ENCODE measurements at regions not wholly inside any gene's neighbourhood (a gene's known extent, or its start where the extent isn't known, plus 50 kb on each side); places are given as distances from the start of the nearest gene placed in this dataset.

DNA sequence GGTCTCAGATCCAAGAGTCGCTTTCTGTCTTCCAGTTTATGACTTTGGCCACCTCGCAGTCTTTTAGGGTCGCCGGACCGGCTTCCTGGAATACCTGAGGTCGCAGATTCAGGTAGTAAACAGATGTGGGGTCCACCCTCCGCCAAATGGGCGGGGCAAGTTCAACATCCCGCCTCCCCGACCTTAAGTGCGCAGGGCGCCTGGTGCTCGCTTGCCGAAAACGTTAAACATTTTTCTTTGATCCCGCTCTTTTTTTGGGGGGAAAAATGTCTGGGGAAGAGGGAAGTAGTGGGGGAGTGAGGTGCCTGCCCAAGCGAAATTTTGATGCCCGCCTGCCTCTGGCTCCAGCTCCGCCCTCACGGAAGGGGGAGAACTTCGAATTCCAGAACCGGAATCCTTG lies 73.9 kb upstream of the TBX5 start:
- TF ChIP-seq CTCF (IDR thresholded peaks at IDR 0.05; ENCODE audit: low read depth, low read length, missing control alignments): no peak
- peak overlapping the region; percentile 35 for H3K4me3 ChIP-seq (replicated peaks; ENCODE audit: low read depth, low read length)
- DNase-seq (ENCODE audit: extremely low read depth, low read depth): no peak

DNA sequence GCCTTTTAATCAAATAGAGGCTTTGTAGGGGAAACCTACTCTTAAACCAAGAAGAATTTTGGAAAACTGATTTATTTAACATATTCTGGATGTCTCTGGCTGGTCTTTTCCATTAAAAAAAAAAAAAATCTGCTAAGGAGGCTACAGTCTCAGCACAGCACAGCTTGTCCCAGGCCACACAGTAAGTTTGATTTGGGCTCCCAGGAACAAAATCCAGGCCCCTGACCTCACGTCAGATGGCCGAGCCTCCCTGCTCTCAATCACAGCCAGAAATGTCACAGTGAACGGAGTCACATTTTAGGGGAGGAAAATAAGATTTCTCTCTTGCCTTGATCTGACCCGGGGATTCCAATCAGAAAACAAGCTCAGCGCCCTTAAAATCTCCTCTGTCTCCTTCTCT lies 72.9 kb upstream of the TBX5 start:
- DNase-seq (ENCODE audit: extremely low read depth, low read depth): no peak
- no peak overlapping the region for H3K4me3 ChIP-seq (replicated peaks; ENCODE audit: low read depth, low read length)
- no peak for TF ChIP-seq CTCF (IDR thresholded peaks at IDR 0.05; ENCODE audit: low read depth, low read length, missing control alignments)

GRCh38 chr12:114477989-114478395 lies 72.0 kb upstream of the TBX5 start:
- TF ChIP-seq CTCF (IDR thresholded peaks at IDR 0.05; ENCODE audit: low read depth, low read length, missing control alignments): no peak
- DNase-seq (ENCODE audit: extremely low read depth, low read depth): no peak
- H3K4me3 ChIP-seq (replicated peaks; ENCODE audit: low read depth, low read length): no peak overlapping the region

- TF ChIP-seq CTCF (IDR thresholded peaks at IDR 0.05; ENCODE audit: low read depth, low read length, missing control alignments): peak; percentile 48
- peak; percentile 33 for DNase-seq (ENCODE audit: extremely low read depth, low read depth)
- H3K4me3 ChIP-seq (replicated peaks; ENCODE audit: low read depth, low read length): no peak overlapping the region
These were observed 70.2 kb upstream of the TBX5 start for GRCh38 chr12:114476159-114476558.

DNA sequence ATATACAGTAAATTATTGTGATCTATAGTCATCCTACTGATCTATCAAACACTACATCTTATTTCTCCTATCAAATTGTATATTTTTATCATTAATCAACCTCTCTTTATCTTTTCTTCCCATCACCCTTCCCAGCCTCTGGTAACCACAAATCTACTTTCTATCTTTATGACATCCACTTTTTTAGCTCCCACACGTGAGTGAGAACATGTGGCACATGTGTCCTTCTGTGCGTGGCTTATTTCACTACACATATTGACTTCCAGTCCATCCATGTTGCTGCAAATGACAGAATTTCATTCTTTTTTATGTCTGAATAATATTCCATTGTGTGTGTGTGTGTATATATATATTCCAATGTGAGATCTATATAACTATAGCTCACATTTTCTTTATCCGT lies 67.8 kb upstream of the TBX5 start:
- no peak for TF ChIP-seq CTCF (IDR thresholded peaks at IDR 0.05; ENCODE audit: low read depth, low read length, missing control alignments)
- no peak overlapping the region for H3K4me3 ChIP-seq (replicated peaks; ENCODE audit: low read depth, low read length)
- no peak for DNase-seq (ENCODE audit: extremely low read depth, low read depth)

- TF ChIP-seq CTCF (IDR thresholded peaks at IDR 0.05; ENCODE audit: low read depth, low read length, missing control alignments): no peak
- no peak overlapping the region for H3K4me3 ChIP-seq (replicated peaks; ENCODE audit: low read depth, low read length)
- DNase-seq (ENCODE audit: extremely low read depth, low read depth): no peak
These were observed 67.1 kb upstream of the TBX5 start for GRCh38 chr12:114473018-114473417.

GRCh38 chr12:114457620-114458019 lies 51.7 kb upstream of the TBX5 start:
- TF ChIP-seq CTCF (IDR thresholded peaks at IDR 0.05; ENCODE audit: low read depth, low read length, missing control alignments): no peak
- DNase-seq (ENCODE audit: extremely low read depth, low read depth): no peak
- H3K4me3 ChIP-seq (replicated peaks; ENCODE audit: low read depth, low read length): no peak overlapping the region

Measured in HFF-Myc (cell line).